NCI-H2171 (cell line): ENCODE measurements at regions not wholly inside any gene's neighbourhood (a gene's known extent, or its start where the extent isn't known, plus 50 kb on each side); places are given as distances from the start of the nearest gene placed in this dataset.

Experiments used
- DNase-seq: peaks from one replicate; lab custom pipeline; 2025; lab: John Stamatoyannopoulos, UW

DNA sequence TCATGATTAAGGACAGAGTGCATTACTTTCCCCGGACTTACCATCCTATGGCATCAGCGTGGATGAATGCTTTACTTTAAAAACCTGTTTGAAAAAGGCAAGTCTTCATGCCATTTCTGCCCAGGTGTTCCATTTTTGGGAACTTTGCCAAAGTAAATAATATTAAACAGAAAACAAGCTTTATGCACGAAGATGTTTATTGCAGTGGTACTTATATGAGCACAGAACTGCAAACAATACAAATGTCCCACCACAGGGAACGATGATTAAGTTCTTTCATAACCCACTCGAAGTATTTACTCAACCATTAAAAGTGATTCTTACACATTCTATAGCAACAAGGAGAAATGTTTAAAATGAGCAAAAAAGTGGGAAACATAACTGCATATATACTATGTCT, 109.7 kb upstream of the GDF10 start:
- DNase-seq: no peak

DNA sequence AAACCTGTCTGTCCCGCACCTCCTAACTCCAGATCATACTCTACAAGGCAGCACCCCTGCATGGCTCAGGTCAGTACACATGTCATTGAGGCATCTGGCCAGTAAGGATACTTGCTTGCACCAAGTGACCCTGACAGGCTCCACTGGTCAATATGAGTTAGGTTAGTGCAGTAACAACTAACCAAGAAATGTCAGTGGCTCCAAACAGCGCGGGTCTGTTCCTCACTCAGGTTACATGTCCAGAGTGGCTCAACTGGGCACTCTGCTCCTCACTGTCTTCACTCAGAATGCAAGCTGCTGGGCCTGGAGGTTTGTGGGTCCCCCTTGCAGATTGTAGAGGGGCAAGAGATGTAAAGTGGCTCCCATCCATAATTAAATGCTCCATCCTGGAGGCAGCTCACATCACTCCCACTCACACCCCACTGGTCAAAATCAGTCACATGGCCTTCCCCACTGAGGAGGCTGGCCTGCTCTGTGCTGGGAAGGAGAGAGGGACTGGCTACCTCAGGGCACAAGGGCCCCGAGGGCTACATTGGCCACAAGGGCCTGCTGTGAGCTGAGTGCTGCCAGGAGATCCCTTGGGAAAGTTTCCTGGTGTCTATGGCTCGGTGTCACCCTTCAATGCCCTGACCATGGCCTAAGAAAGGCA, 109.1 kb upstream of the GDF10 start:
- DNase-seq: no peak

DNA sequence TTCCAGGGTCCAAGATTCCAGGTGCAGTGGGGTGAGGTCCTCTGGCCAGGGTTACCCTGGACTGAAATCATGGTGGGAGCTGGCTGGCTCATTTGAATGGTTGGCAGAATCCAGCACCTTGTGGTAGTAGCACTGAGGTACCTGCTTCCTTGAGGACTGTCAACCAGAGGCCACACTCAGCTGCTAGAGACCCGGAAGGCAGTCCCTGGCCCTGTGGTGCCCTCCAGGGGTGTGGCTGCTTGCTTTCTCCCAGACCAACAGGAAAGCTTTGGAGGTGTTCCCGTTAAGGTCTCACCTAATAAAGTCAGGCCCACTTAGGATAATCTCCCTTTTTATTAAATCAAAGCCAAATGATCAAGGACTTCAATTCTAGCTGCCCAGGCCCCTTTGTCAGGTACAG, 107.7 kb upstream of the GDF10 start:
- no peak for DNase-seq

DNA sequence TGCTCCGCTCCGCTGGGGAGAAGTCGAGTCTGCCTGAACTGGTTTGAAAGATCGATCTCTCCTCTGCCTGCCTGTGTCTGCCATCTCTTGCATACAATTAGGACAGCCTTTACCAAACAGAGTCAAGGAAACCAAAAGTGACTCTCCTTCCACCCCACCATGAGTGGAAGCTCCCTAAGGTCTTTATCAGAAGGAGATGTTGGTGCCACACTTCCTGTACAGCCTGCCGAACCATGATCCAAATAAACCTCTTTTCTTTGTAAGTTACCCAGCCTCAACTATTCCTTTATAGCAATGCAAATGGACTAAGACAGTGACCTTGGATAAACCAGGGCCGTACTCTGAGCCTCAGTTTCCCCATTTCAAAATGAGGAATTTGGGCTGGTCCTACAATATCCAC, 106.3 kb upstream of the GDF10 start:
- DNase-seq: no peak

DNA sequence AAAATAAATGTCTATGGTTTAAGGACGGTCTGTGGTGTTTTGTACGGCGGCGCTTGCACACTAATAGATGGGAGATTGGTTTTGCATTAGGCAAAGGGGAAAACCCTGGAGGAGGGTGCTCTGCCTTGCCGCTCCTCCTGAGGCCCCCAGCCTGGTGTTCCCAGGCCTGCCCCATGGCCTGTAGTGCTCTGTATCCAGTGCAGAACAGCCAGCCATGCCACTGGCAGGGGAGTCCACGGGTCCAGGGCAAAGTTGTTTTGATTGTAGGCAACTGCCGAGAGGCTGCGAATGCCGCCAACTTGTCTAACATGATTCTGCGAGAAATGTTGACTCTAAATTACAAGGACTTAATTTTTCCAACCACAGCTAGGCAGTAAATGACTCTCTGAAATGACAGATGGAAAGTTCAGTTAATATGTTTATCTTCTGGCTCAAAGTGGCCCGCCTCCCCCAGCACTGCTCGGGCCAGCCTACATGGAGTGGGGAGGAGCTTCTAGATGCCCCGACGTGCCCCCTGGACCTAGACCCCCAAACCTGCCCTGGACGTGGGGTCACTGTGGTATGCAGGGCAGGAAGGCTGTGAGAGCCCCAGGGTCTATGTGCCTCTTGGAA, 104.6 kb upstream of the GDF10 start:
- no peak for DNase-seq

DNA sequence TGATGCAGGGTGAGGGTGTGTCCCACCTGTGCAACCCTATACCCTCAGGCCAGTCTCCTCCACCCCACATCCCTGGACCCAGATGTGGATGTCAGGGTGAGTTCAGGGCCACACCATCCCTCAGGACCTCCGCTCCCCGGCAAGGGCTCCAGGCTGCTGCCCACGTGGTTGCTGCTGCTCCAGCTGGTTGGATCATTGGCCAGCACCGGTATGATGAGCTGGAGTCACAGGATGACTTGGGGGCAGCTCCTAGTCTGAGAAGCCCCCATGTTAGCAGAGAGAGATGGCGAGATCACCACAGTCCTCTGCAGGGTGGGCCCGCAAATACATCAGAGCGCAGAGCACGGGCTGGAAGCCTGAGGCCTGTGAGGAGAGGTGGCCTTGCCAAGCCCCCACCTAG, 103.3 kb upstream of the GDF10 start:
- no peak for DNase-seq

DNA sequence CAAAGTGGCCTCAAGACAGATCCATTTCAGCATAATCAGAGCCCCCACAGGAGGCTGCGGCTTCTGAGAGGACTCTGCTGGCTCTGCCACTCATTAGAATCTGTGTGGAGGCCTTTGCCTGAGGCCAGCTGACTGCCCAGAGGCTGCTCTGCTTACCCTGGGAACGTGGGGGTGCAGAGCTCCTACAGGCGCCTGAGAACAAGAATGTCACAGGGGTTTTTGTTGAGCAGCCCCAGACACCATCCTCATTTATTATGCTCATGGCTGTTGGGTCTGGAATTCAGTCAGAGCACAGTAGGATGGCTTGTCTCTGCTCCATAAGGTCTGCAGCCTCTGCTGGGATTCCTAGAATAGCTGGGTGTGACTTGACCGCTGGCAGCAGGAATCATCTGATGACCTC, 101.8 kb upstream of the GDF10 start:
- DNase-seq: no peak

DNA sequence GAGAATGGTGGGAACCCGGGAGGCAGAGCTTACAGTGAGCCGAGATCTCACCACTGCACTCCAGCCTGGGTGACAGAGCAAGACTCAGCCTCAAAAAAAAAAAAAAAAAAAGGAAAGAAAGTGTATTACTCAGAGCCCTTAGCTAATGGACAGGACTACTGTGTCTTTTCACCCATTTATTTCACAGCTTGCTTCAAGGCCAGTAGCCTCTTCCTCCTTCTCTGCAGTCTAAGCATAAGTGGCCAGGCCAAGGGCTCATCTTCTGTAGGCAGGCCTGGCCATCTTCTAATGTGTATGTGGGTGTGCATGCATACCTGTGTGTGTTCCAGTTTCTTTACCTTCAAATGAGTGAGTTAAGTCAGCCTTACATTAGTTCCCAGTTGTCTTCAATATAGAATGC, 94.8 kb upstream of the GDF10 start:
- DNase-seq: no peak

DNA sequence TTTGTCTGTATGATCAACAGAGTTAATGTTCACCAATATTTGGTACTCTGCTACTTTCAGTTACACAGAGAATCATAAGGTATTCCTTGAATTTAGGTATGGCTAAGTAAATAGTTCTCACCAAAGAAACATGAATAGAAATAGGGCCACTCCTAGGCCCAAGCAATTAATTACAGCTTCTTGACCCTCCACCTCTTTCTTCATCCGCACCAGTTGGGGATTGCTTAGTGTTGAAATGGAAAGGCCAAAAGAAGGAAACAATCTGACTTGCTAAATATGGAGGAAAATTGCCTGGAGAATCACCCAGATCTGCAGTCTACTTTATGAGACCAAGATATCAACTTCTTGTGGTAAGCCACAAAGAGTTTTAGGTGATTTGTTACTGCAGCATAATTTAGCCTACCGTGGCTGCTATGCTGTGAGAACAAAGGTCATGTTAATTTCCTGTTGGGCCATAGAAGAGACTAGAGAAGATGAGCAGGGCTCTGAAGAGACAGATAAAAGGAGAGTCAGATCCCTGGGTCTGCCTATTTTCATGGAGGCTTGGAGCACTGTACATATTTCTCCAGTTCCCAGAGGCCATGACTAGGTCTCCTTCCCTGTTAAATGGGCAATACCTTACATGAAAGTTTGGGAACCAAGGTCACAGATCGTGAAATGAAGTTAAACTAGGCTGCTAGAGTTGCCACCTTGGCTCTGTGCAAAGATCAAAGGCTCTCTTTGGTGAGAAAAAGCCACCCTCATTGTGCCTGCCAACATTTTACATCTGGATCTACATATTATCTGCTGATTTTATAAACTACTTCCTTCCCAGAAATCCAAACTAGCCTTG, 93.3 kb upstream of the GDF10 start:
- no peak for DNase-seq

DNA sequence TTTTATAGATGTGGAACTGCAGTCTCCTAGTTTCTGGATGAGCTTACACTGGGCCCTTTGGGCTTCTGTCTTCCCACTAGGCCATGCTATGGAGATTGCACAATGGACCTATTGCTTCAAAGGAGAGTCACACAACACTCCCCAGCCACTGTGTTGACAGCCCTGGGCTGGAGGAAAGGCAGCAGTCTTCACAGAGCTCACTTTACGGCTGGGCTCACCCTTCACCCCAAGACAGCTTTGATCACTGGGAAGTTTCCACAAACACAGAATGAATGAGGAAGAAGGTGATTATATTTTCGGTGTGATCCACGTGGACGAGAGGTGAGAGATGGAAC, 92.7 kb upstream of the GDF10 start:
- no peak for DNase-seq

DNA sequence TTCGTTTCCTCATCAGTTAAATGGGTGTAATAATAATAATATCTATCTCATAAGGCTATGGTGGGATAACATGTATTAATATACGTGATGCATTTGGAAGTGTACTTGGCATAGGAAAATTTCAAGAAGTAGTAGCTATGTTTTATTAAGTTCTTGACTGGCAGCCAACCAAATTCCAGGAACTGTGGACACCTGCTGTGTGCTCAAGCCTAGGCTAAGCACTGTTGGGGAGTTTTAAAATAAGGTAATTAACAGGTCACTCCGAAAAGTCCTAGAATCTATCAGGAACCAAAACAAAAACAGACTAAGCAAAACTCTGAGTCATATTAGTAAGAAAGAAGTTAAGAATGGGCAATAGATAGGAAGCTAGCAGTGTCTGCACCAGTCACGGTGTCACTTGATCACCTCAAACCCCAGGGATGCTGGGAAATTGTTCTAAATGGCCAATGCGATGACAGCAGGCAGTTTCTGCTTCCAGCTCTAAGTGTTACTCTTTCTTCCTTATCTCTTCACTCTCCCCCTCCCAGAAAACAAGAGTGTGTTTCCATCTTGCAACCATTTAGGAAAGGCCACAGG, 92.0 kb upstream of the GDF10 start:
- no peak for DNase-seq

DNA sequence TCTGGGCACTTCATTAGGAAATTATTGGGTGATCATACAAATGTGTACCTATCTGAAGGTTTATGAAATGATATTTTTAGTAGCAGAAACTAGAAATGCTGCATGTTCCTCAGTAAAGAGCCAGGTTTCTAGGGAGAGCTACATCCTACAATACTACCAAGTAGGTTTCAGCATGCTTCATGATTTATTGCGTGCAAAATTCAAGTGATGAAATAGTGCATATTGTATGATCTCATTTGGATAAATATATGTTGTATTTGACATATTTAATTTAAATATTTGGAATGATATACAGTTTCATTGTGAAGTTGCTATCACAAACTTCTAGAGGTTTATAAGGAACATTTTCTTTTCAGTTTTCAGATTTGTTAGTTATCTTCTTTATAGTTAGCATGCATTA, 90.5 kb upstream of the GDF10 start:
- DNase-seq: no peak

DNA sequence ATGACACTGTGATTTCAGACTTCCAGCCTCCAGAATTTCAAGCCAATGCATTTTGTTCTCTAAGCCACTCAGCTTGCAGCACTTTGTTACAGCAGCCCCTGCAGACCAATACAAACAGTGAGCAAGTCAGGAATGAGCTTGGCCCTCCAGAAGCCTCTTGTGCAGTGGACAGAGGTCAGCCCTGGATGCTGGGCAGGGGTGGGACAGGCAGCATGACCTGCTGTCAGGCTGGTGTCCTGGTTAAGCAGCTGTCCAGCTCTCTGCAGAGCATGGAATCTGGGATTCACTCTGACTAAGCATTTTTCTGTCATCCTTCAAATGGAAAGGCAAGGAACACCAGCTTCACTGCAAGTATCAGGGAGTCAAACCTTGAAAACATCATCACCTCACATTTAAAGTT, 85.5 kb upstream of the GDF10 start:
- DNase-seq: no peak

DNA sequence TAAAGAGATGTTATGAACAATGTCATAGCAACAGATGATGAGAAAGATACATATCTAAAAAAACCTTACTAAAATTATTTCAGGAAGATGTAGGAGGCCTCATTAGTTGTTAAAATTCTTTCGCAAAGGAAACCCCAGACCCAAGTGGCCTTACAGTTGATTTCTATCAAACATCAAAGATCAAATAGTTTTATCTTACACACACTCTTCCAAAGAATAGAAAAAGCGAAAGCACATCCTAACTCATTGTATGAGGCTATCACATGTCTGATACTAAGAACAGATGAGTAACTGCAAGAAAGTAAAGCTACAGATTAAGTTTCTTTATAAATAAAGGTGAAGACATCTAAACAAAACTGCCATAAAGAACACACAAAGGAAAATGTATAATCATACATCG, 82.9 kb upstream of the GDF10 start:
- no peak for DNase-seq

DNA sequence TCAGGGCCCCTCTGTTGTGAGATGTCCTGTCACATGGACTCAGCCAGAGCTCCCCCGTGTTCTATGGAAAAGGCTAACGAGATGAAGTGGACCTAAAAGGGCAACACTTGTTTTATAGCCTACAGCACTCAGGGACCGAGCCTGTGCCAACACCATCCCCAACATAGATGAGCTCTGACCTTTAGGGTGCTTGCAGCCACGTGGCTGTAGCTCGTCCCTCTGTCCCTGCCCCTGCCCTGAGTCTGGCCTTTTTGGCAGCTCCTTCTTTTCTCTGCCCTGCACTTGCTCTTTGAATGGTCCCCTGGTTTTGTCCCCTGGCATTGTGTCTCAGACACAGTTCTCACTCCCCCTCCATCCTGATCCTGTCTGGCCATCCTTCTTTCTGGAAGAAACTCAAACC, 81.2 kb upstream of the GDF10 start:
- no peak for DNase-seq

DNA sequence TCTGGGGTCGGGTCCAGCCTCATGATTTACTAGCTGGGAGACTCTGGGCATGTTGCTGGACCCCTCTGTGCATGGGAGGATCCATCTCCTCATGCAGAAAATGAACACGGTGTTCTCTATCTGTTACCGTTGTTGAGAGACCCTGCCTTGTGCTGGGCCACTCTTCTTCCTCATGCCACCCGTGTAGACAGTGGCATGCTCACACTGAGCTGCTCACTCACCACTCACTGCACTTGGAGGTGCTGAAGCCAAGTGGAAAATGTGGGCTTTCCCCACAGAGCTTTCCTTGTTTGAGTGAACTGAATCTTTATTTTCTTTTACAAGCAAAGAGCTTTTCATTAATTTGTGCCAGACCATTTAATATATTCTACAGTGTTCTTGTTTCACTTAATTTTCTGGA, 77.5 kb upstream of the GDF10 start:
- DNase-seq: no peak

DNA sequence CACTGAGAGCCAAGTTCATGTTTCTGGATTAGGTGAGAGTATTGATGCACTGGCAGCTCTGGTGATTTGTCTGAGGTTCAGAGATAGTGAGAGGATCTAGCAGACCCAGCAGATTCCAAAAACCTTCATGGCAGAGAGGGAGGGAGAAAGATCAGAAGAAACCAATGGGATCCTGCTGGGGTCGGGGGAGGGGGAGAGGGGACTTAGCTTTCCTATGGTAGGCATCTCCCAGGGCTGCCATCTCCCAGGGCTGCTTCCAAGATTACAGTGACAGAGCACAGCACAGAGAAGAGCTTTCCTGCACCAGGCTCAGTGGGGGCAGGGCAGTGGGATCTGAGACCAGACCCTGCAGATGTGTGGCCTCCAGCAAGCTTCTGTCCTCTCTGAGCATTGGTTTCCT, 76.8 kb upstream of the GDF10 start:
- no peak for DNase-seq

DNA sequence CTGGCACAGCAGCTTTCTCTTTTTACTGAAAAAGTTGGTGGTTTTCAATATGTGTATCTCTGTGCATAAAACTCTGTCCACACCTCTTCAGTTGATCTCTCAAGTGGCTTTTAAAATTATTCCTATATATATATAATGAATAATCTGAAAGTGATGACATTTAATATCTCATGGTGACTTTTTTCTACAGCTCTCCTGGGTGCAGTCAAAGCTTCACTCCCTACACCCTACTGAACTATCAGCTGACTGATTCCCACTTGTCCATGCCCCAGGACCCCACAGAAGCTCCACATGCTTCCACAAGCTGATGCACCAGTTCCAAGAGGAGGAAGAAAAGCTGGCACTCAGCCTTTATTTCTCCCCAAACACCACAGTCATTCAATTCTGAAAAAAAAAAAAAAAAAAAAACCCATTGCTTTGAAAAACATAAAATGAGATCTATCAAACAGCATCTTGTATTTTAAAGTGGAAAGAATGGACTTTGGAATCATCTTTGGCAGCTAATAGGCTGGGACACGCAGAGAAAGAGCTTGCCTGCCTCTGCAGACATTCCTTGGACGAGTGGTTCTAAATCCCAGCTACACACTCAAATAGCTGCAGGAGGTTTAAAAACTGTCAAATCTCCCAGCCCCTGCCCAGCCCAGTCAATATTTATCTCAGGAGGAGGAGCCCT, 75.3 kb upstream of the GDF10 start:
- DNase-seq: no peak

DNA sequence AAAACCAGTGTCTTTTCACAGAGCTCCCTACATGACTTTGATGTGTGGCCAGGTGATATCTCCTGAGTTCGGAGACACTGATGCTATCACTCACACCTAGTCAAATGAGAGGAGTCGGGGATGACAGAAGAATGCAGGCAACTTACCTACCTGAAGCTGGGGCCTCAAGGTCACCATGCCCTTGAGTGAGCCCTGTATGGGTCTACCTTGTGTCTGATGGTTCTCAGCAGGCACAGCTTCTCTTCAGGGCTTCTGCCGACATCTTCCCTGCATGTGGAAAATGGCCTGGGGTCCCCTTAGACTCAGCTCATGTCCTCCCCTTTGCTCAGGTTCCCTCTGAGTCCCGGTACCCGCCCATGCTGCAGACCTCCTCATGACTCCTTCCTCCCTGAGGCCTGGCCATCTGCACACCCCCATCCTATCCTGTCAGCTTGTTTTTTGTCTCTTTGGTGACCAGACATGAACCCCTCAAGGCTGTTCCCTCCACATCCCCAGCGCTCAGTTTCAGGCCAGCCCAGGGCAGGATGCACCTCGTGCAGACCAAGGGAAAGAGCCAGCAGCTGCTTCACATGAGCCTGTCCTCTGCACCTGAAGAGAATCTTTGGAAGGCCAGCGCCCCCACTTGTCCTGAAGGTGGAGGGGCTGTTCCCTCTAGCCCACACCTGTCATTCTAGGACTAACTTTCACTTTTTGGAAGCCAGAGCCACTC, 74.6 kb upstream of the GDF10 start:
- DNase-seq: no peak

DNA sequence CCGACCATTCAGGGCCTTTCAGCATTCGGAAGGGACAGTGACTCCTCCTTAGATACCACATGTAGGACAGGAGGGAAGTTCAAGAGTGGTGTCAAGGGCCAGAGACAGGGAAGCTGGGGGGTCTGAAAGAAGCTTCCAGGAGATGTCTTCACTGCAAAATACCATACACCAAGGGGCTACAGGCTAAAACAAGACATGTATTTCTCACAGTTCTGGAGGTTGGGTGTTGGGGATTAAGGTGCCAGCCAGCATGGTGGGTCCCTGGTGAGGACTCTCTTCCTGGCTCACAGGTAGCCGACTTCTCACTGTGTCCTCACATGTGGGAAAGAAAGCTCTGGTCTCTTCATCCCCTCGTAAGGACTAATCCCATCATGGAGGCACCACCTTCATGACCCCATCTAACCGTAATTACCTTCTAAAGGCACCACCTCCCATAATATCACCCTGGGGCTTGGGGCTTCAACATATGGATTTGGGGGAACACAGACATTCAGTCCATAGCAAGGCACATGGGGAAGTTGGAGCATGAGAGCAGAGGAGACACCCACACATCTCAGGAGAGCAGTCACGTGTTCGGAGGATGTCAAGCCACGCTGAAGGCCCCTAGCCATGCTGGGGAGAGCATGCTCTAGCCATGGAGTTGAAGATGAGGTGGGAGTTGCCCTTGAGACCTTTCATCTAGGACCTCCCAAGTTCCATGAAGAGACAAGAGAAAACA, 73.9 kb upstream of the GDF10 start:
- DNase-seq: no peak

DNA sequence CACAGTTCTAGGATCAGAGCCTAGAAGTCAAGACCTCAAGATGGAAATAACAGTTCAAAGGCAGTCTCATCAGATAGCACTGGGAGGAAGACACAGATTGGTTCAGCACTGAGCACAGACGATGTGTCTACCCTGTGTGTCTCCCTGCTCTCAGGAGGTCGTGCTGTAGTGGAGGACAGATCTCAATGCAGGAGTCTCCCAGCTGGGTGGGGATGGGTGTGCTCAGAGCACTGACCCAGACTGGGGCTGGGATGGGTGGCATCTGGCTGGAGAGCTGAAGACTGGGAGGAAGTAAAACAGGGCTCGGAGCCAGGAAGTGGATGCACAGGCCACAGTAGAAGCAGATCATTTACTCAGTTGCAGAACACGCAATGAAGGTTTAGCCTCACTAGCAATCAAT, 69.5 kb upstream of the GDF10 start:
- DNase-seq: no peak
